Keratinocyte (primary cell): ENCODE measurements at regions not wholly inside any gene's neighbourhood (a gene's known extent, or its start where the extent isn't known, plus 50 kb on each side); places are given as distances from the start of the nearest gene placed in this dataset.

Experiments used
- DNase-seq: peaks from one replicate; pipeline ENCODE4 v3.0.0-alpha.2; 2011; ENCODE audit warnings: low read depth, missing footprints, low spot score
- FAIRE-seq: peaks from 2 replicates; lab custom pipeline; 2011; peaks lifted over from hg19 to GRCh38; lab: Jason Lieb, UNC
- H2AFZ ChIP-seq: 2 replicates; pipeline ENCODE4 v1.6.0; 2012; ENCODE audit warnings: low read length, control low read depth, inconsistent platforms; ENCODE audit not compliant: control insufficient read depth
- H3K27ac ChIP-seq: 2 replicates; pipeline ENCODE4 v1.5.1; 2011; ENCODE audit warnings: low read length; ENCODE audit not compliant: control insufficient read depth, insufficient read depth
- H3K27me3 ChIP-seq: 3 replicates; pipeline ENCODE4 v1.6.0; 2011; ENCODE audit warnings: low read length; ENCODE audit not compliant: control insufficient read depth, insufficient read depth; ENCODE audit errors: extremely low read depth
- H3K36me3 ChIP-seq, 2 experiments: 2 replicates in 1 of 2; 3 replicates in 1 of 2; pipeline ENCODE4 v1.5.1; 2011; ENCODE audit warnings: low read length in 2 of 2, mild to moderate bottlenecking in 1 of 2; ENCODE audit not compliant: control insufficient read depth in 2 of 2, insufficient read depth in 2 of 2; ENCODE audit errors: extremely low read depth in 1 of 2
- H3K4me1 ChIP-seq: 3 replicates; pipeline ENCODE4 v1.5.1; 2011; ENCODE audit warnings: low read length; ENCODE audit not compliant: control insufficient read depth, insufficient read depth; ENCODE audit errors: extremely low read depth
- H3K4me2 ChIP-seq: 3 replicates; pipeline ENCODE4 v1.6.0; 2011; ENCODE audit warnings: low read depth, low read length; ENCODE audit not compliant: control insufficient read depth, insufficient read depth; ENCODE audit errors: extremely low read depth
- H3K4me3 ChIP-seq, 3 experiments: fragments of 200-600 bp in 1 of 3; sonication (generic) in 1 of 3; 2 replicates in 2 of 3; 3 replicates in 1 of 3; pipeline ENCODE4 v1.5.1; 2011 to 2016; ENCODE audit warnings: low read length in 3 of 3, mild to moderate bottlenecking in 3 of 3, control low read depth in 2 of 3, inconsistent platforms in 1 of 3, low read depth in 1 of 3, mixed read lengths in 1 of 3, mixed run types in 1 of 3, moderate library complexity in 1 of 3; ENCODE audit not compliant: control insufficient read depth in 2 of 3, insufficient read depth in 2 of 3; ENCODE audit errors: extremely low read depth in 1 of 3
- H3K79me2 ChIP-seq: 2 replicates; pipeline ENCODE4 v1.6.0; 2012; ENCODE audit warnings: low read length; ENCODE audit not compliant: control insufficient read depth, insufficient read depth
- H3K9ac ChIP-seq: 3 replicates; pipeline ENCODE4 v1.6.0; 2011; ENCODE audit warnings: low read length; ENCODE audit not compliant: control insufficient read depth, insufficient read depth; ENCODE audit errors: extremely low read depth
- H3K9me1 ChIP-seq: 3 replicates; pipeline ENCODE4 v1.6.0; 2011; ENCODE audit warnings: low read length; ENCODE audit not compliant: control insufficient read depth, insufficient read depth; ENCODE audit errors: extremely low read depth
- H3K9me3 ChIP-seq: 2 replicates; pipeline ENCODE4 v1.5.1; 2012; ENCODE audit warnings: low read depth, low read length; ENCODE audit not compliant: control insufficient read depth
- H4K20me1 ChIP-seq: 3 replicates; pipeline ENCODE4 v1.6.0; 2011; ENCODE audit warnings: low read length; ENCODE audit not compliant: control insufficient read depth, insufficient read depth; ENCODE audit errors: extremely low read depth
- EZH2 ChIP-seq: IDR thresholded peaks from one replicate; pipeline ENCODE4 v1.6.1; 2012; ENCODE audit warnings: inconsistent platforms, mild to moderate bottlenecking, low read length, moderate library complexity
- dilution Hi-C: fragments of 300-500 bp; cut with MboI; formaldehyde crosslinking; loops from one replicate; pipeline ENCODE4 v1.7.0; 2020; ENCODE audit warnings: low sequenced_read_pairs; ENCODE audit not compliant: extremely low pct_ligation_motif_present
- small RNA-seq, 3 experiments: library from RNA; depleted of rRNA; stranded (forward); fragments of <200 nt; gene quantifications; one replicate each; pipeline ENCODE3, GENCODE V24; 2012; ENCODE audit warnings: low read depth in 3 of 3, low replicate concordance in 1 of 3; ENCODE audit not compliant: insufficient read length in 3 of 3
- TF ChIP-seq, protein P1 (sequence below), 3 experiments: IDR thresholded peaks in 1 of 3; conservative IDR thresholded peaks in 1 of 3; optimal IDR thresholded peaks in 1 of 3; 2 replicates in 2 of 3; 3 replicates in 1 of 3; pipeline versions ENCODE3 to v1.5.1; 2011; ENCODE audit warnings: low read length in 3 of 3, mild to moderate bottlenecking in 3 of 3, moderate library complexity in 2 of 3, control low read depth in 1 of 3, inconsistent platforms in 1 of 3; ENCODE audit not compliant: insufficient read depth in 2 of 3; ENCODE audit errors: extremely low read depth in 1 of 3

DNA sequence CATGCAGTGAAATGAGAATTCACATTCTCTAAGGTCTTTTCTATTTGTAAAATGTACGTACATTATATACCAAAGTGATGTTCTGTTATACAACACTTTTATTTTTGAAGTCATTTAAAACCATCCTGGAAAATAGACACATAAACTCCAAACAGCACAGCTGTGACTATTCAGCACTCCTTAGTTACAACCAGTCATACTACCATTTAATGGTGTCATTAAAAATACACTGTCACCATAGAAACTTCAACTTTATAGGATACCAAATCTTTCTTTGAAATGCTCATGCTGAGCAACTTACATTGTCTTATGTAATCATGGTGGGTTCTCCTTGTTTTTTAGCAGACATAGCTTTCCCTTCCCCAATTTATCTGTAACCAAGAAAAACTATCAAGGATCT lies 85.3 kb downstream of the METTL4 start:
- TF ChIP-seq, protein P1, sequence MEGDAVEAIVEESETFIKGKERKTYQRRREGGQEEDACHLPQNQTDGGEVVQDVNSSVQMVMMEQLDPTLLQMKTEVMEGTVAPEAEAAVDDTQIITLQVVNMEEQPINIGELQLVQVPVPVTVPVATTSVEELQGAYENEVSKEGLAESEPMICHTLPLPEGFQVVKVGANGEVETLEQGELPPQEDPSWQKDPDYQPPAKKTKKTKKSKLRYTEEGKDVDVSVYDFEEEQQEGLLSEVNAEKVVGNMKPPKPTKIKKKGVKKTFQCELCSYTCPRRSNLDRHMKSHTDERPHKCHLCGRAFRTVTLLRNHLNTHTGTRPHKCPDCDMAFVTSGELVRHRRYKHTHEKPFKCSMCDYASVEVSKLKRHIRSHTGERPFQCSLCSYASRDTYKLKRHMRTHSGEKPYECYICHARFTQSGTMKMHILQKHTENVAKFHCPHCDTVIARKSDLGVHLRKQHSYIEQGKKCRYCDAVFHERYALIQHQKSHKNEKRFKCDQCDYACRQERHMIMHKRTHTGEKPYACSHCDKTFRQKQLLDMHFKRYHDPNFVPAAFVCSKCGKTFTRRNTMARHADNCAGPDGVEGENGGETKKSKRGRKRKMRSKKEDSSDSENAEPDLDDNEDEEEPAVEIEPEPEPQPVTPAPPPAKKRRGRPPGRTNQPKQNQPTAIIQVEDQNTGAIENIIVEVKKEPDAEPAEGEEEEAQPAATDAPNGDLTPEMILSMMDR (optimal IDR thresholded peaks at IDR 0.05 in 1 of 3, IDR thresholded peaks at IDR 0.05 in 1 of 3, conservative IDR thresholded peaks at IDR 0.05 in 1 of 3; ENCODE audit: extremely low read depth in 1 of 3, insufficient read depth in 2 of 3, low read length in 3 of 3): no peak
- TF ChIP-seq EZH2: no peak
- H2AFZ ChIP-seq: no peak overlapping the region
- DNase-seq (no peak), FAIRE-seq (no peak)
- no peaks in the 10 kb centered on the region for H3K36me3 ChIP-seq
- H3K4me3 ChIP-seq: no peak overlapping the region
- H3K4me2 ChIP-seq: no peak overlapping the region
- H3K9ac ChIP-seq: no peak overlapping the region
- H3K79me2 ChIP-seq: no peaks in the 10 kb centered on the region
- H3K27ac ChIP-seq: no peak overlapping the region
- H3K27me3 ChIP-seq: no peaks in the 10 kb centered on the region
- no peaks in the 10 kb centered on the region for H3K9me1 ChIP-seq
- no peaks in the 10 kb centered on the region for H3K9me3 ChIP-seq
- no peaks in the 10 kb centered on the region for H4K20me1 ChIP-seq
- dilution Hi-C loops: no loop called here
- H3K4me1 ChIP-seq: no peaks in the 10 kb centered on the region

DNA sequence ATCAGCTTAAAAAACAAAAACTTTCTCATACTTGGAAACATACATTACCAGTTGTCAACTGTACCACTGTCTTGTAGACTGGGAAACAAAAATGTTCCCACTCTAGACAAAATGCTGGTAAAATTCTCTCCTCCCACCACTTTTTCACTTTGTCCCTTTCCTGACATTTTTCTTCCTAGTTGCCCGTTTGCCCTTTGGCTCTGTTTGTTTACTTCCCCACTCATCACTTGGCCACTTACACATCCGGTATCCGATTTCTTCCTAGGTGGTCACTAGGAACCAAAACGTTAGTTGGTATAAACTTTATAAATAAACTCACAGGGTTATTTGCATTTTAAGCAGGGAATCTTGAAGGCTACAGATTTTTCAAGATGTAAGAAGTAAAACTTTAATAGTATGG lies 84.9 kb downstream of the METTL4 start:
- dilution Hi-C loops: no loop called here
- H3K27me3 ChIP-seq: no peaks in the 10 kb centered on the region
- TF ChIP-seq, protein P1 (optimal IDR thresholded peaks at IDR 0.05 in 1 of 3, IDR thresholded peaks at IDR 0.05 in 1 of 3, conservative IDR thresholded peaks at IDR 0.05 in 1 of 3; ENCODE audit: extremely low read depth in 1 of 3, insufficient read depth in 2 of 3, low read length in 3 of 3): no peak
- no peak for TF ChIP-seq EZH2
- DNase-seq (no peak), FAIRE-seq (no peak)
- H4K20me1 ChIP-seq: no peaks in the 10 kb centered on the region
- H3K36me3 ChIP-seq: no peaks in the 10 kb centered on the region
- no peak overlapping the region for H3K4me2 ChIP-seq
- H3K27ac ChIP-seq: no peak overlapping the region
- H3K9ac ChIP-seq: no peak overlapping the region
- no peaks in the 10 kb centered on the region for H3K79me2 ChIP-seq
- H3K9me3 ChIP-seq: no peaks in the 10 kb centered on the region
- H3K9me1 ChIP-seq: no peaks in the 10 kb centered on the region
- no peak overlapping the region for H3K4me3 ChIP-seq
- H2AFZ ChIP-seq: no peak overlapping the region
- no peaks in the 10 kb centered on the region for H3K4me1 ChIP-seq

Small RNA genes lying in the stretch of these regions (small RNA-seq; reads per million reads assigned to genes)
- gene AP005119.1 (0 reads per million in 3 experiments), gene COX6CP3 (0 reads per million in 3 experiments), gene RN7SKP72 (0 reads per million in 3 experiments)
